ENCODE measurements at regions not wholly inside any gene's neighbourhood (a gene's known extent, or its start where the extent isn't known, plus 50 kb on each side); places are given as distances from the start of the nearest gene placed in this dataset.
"Not testable (repeated sequence)": the region's sequence is repeated elsewhere in the genome, so short reads cannot be mapped to it uniquely, and the experiment has no call there.

- no peak overlapping the region for H3K4me3 Mint-ChIP-seq
- peaks cover 7% of the 10 kb centered on the region for H3K27me3 Mint-ChIP-seq
- peaks cover 5% of the 10 kb centered on the region for H3K9me3 Mint-ChIP-seq
- H3K36me3 Mint-ChIP-seq, result no peaks in the 10 kb centered on the region
- no peak for ATAC-seq (ENCODE audit: low read depth)
- H3K4me1 Mint-ChIP-seq, result no peaks in the 10 kb centered on the region
- DNase-seq (ENCODE audit: low spot score in 2 of 2), result no peak
- no peak overlapping the region for H3K27ac Mint-ChIP-seq
Observed at GRCh38 chr12:131335456-131335855, 375.4 kb upstream of the SFSWAP start.

- not testable (repeated sequence) for H3K4me1 Mint-ChIP-seq; H3K9me3 Mint-ChIP-seq; DNase-seq (ENCODE audit: low spot score in 2 of 2); H3K4me3 Mint-ChIP-seq; H3K27me3 Mint-ChIP-seq; ATAC-seq (ENCODE audit: low read depth); H3K36me3 Mint-ChIP-seq; H3K27ac Mint-ChIP-seq
Observed at GRCh38 chr12:131337861-131338260, 373.0 kb upstream of the SFSWAP start.

GRCh38 chr12:131340616-131341210, 370.2 kb upstream of the SFSWAP start:
- peaks cover 2% of the 10 kb centered on the region for H3K27me3 Mint-ChIP-seq
- ATAC-seq (ENCODE audit: low read depth), result no peak
- H3K27ac Mint-ChIP-seq, result no peak overlapping the region
- peaks cover 1% of the 10 kb centered on the region for H3K9me3 Mint-ChIP-seq
- H3K36me3 Mint-ChIP-seq, result no peaks in the 10 kb centered on the region
- no peak overlapping the region for H3K4me3 Mint-ChIP-seq
- no peak for DNase-seq (ENCODE audit: low spot score in 2 of 2)
- H3K4me1 Mint-ChIP-seq, result no peaks in the 10 kb centered on the region

GRCh38 chr12:131341608-131342007, 369.3 kb upstream of the SFSWAP start:
- not testable (repeated sequence) for H3K27me3 Mint-ChIP-seq; ATAC-seq (ENCODE audit: low read depth); DNase-seq (ENCODE audit: low spot score in 2 of 2); H3K9me3 Mint-ChIP-seq; H3K36me3 Mint-ChIP-seq; H3K27ac Mint-ChIP-seq; H3K4me1 Mint-ChIP-seq; H3K4me3 Mint-ChIP-seq

GRCh38 chr12:131343436-131343835, 367.5 kb upstream of the SFSWAP start:
- not testable (repeated sequence) for H3K36me3 Mint-ChIP-seq; H3K27ac Mint-ChIP-seq; H3K27me3 Mint-ChIP-seq; ATAC-seq (ENCODE audit: low read depth); DNase-seq (ENCODE audit: low spot score in 2 of 2); H3K4me3 Mint-ChIP-seq; H3K4me1 Mint-ChIP-seq; H3K9me3 Mint-ChIP-seq

GRCh38 chr12:131344715-131345520, 366.0 kb upstream of the SFSWAP start:
- ATAC-seq (ENCODE audit: low read depth); H3K9me3 Mint-ChIP-seq; H3K27ac Mint-ChIP-seq; DNase-seq (ENCODE audit: low spot score in 2 of 2); H3K4me3 Mint-ChIP-seq; H3K36me3 Mint-ChIP-seq; H3K4me1 Mint-ChIP-seq: not testable (repeated sequence)
- H3K27me3 Mint-ChIP-seq, result peaks cover 10% of the 10 kb centered on the region

- no peak for ATAC-seq (ENCODE audit: low read depth)
- Mint-ChIP-seq H3K9me3 (peaks cover 1% of the 10 kb centered on the region), H3K4me3 (no peak overlapping the region), H3K36me3 (no peaks in the 10 kb centered on the region), H3K27ac (no peak overlapping the region), H3K27me3 (peaks cover 13% of the 10 kb centered on the region), H3K4me1 (no peaks in the 10 kb centered on the region)
- DNase-seq (ENCODE audit: low spot score in 2 of 2), result no peak
Observed at GRCh38 chr12:131345521-131346436, 365.1 kb upstream of the SFSWAP start.

GRCh38 chr12:131346555-131347344, 364.1 kb upstream of the SFSWAP start:
- peaks cover 13% of the 10 kb centered on the region for H3K27me3 Mint-ChIP-seq
- DNase-seq (ENCODE audit: low spot score in 2 of 2), result no peak
- no peaks in the 10 kb centered on the region for H3K36me3 Mint-ChIP-seq
- H3K27ac Mint-ChIP-seq, result no peak overlapping the region
- H3K9me3 Mint-ChIP-seq, result peaks cover 1% of the 10 kb centered on the region
- no peak overlapping the region for H3K4me3 Mint-ChIP-seq
- H3K4me1 Mint-ChIP-seq, result no peaks in the 10 kb centered on the region
- ATAC-seq (ENCODE audit: low read depth), result no peak

GRCh38 chr12:131347345-131347714, 363.6 kb upstream of the SFSWAP start:
- ATAC-seq (ENCODE audit: low read depth), result no peak
- DNase-seq (ENCODE audit: low spot score in 2 of 2), result no peak
- Mint-ChIP-seq H3K9me3 (peaks cover 1% of the 10 kb centered on the region), H3K4me1 (no peaks in the 10 kb centered on the region), H3K27me3 (peaks cover 13% of the 10 kb centered on the region), H3K36me3 (no peaks in the 10 kb centered on the region), H3K27ac (no peak overlapping the region), H3K4me3 (no peak overlapping the region)

GRCh38 chr12:131347732-131348131, 363.2 kb upstream of the SFSWAP start:
- Mint-ChIP-seq H3K4me3 (no peak overlapping the region), H3K36me3 (no peaks in the 10 kb centered on the region), H3K9me3 (no peaks in the 10 kb centered on the region), H3K27me3 (peaks cover 11% of the 10 kb centered on the region), H3K4me1 (no peaks in the 10 kb centered on the region), H3K27ac (no peak overlapping the region)
- ATAC-seq (ENCODE audit: low read depth) (no peak), DNase-seq (ENCODE audit: low spot score in 2 of 2) (no peak)

- Mint-ChIP-seq H3K27me3 (peaks cover 14% of the 10 kb centered on the region), H3K9me3 (no peaks in the 10 kb centered on the region), H3K4me1 (no peaks in the 10 kb centered on the region), H3K27ac (no peak overlapping the region), H3K36me3 (no peaks in the 10 kb centered on the region), H3K4me3 (no peak overlapping the region)
- no peak for ATAC-seq (ENCODE audit: low read depth)
- DNase-seq (ENCODE audit: low spot score in 2 of 2), result no peak
Observed at GRCh38 chr12:131348231-131348630, 362.7 kb upstream of the SFSWAP start.

- peaks cover 14% of the 10 kb centered on the region for H3K27me3 Mint-ChIP-seq
- no peaks in the 10 kb centered on the region for H3K36me3 Mint-ChIP-seq
- H3K9me3 Mint-ChIP-seq, result no peaks in the 10 kb centered on the region
- DNase-seq (ENCODE audit: low spot score in 2 of 2), result no peak
- ATAC-seq (ENCODE audit: low read depth), result no peak
- H3K27ac Mint-ChIP-seq, result no peak overlapping the region
- H3K4me1 Mint-ChIP-seq, result no peaks in the 10 kb centered on the region
- H3K4me3 Mint-ChIP-seq, result no peak overlapping the region
Observed at GRCh38 chr12:131348646-131349045, 362.2 kb upstream of the SFSWAP start.

GRCh38 chr12:131349397-131350127, 361.3 kb upstream of the SFSWAP start:
- no peaks in the 10 kb centered on the region for H3K4me1 Mint-ChIP-seq
- H3K4me3 Mint-ChIP-seq, result no peak overlapping the region
- no peak for DNase-seq (ENCODE audit: low spot score in 2 of 2)
- H3K36me3 Mint-ChIP-seq, result no peaks in the 10 kb centered on the region
- H3K27ac Mint-ChIP-seq, result no peak overlapping the region
- peaks cover 20% of the 10 kb centered on the region for H3K27me3 Mint-ChIP-seq
- no peaks in the 10 kb centered on the region for H3K9me3 Mint-ChIP-seq
- ATAC-seq (ENCODE audit: low read depth), result no peak
